ENCODE measurements at regions not wholly inside any gene's neighbourhood (a gene's known extent, or its start where the extent isn't known, plus 50 kb on each side); places are given as distances from the start of the nearest gene placed in this dataset.
"Not testable (repeated sequence)": the region's sequence is repeated elsewhere in the genome, so short reads cannot be mapped to it uniquely, and the experiment has no call there.

GRCh38 chr15:98280284-98280975 lies 319.9 kb downstream of the ARRDC4 start:
- no peak for DNase-seq

GRCh38 chr15:98281130-98281529 lies 320.6 kb downstream of the ARRDC4 start:
- no peak for DNase-seq

GRCh38 chr15:98282656-98283332 lies 322.3 kb downstream of the ARRDC4 start:
- no peak for DNase-seq

- no peak for DNase-seq
Observed at GRCh38 chr15:98286200-98286599, 325.7 kb downstream of the ARRDC4 start.

- no peak for DNase-seq
Observed at GRCh38 chr15:98286831-98287230, 326.3 kb downstream of the ARRDC4 start.

- no peak for DNase-seq
Observed at GRCh38 chr15:98288091-98288590, 327.6 kb downstream of the ARRDC4 start.

GRCh38 chr15:98289747-98290146 lies 329.2 kb downstream of the ARRDC4 start:
- no peak for DNase-seq

GRCh38 chr15:98292442-98293240 lies 332.1 kb downstream of the ARRDC4 start:
- DNase-seq: no peak

- DNase-seq: no peak
Observed at GRCh38 chr15:98294126-98294525, 333.6 kb downstream of the ARRDC4 start.

- DNase-seq: not testable (repeated sequence)
Observed at GRCh38 chr15:98295101-98295759, 334.7 kb downstream of the ARRDC4 start.

GRCh38 chr15:98296653-98297052 lies 336.1 kb downstream of the ARRDC4 start:
- no peak for DNase-seq

GRCh38 chr15:98304371-98304770 lies 343.9 kb downstream of the ARRDC4 start:
- DNase-seq: no peak

- no peak for DNase-seq
Observed at GRCh38 chr15:98308117-98308516, 340.2 kb upstream of the IGF1R start.

- DNase-seq: peak; percentile 36
Observed at GRCh38 chr15:98311566-98312188, 336.7 kb upstream of the IGF1R start.

GRCh38 chr15:98312913-98313312 lies 335.4 kb upstream of the IGF1R start:
- no peak for DNase-seq

GRCh38 chr15:98315971-98316370 lies 332.4 kb upstream of the IGF1R start:
- no peak for DNase-seq

- no peak for DNase-seq
Observed at GRCh38 chr15:98321896-98322295, 326.4 kb upstream of the IGF1R start.

- DNase-seq: no peak
Observed at GRCh38 chr15:98322581-98322980, 325.8 kb upstream of the IGF1R start.

- no peak for DNase-seq
Observed at GRCh38 chr15:98324341-98324970, 323.9 kb upstream of the IGF1R start.

- DNase-seq: no peak
Observed at GRCh38 chr15:98326804-98327203, 321.5 kb upstream of the IGF1R start.

GRCh38 chr15:98330258-98330657 lies 318.1 kb upstream of the IGF1R start:
- no peak for DNase-seq
